HCT116 (cell line): ENCODE measurements at regions not wholly inside any gene's neighbourhood (a gene's known extent, or its start where the extent isn't known, plus 50 kb on each side); places are given as distances from the start of the nearest gene placed in this dataset.

Source experiments
- ATAC-seq: fragments of 200-7000 bp; cut with Tn5 transposase; 2 replicates; pipeline ENCODE4 v1.9.1; 2020; ENCODE audit warnings: mild to moderate bottlenecking, moderate library complexity
- BruUV-seq: library from RNA; stranded (reverse); fragments of 400-500 nt; replicated peaks from 2 replicates; lab custom pipeline; 2021; lab: Mats Ljungman, UMichigan
- CTCF ChIA-PET: fragments of 300-600 bp; sonication (Branson Sonifier 250); formaldehyde crosslinking; loops from one replicate; lab custom pipeline; 2021; ENCODE audit warnings: antibody characterized with exemption; lab: Charles Lee
- POLR2A ChIA-PET: fragments of 300-600, 350-600 bp; sonication (Branson Sonifier 250); formaldehyde crosslinking; loops from one replicate; lab custom pipeline; 2021; ENCODE audit warnings: antibody characterized with exemption; lab: Charles Lee
- RAD21 ChIA-PET, 2 experiments: fragments of 300-600 bp; sonication (Branson Sonifier 250); formaldehyde crosslinking; loops; one replicate each; lab custom pipeline; 2023; ENCODE audit warnings: low total read pairs in 2 of 2; ENCODE audit not compliant: uncharacterized antibody in 2 of 2, unreplicated experiment in 2 of 2, low non-redundant PET in 1 of 2; lab: Charles Lee
- DNase-seq: peaks from one replicate; pipeline ENCODE4 v3.0.0-alpha.2; 2010; ENCODE audit warnings: low read depth, low spot score
- H2AFZ ChIP-seq: fragments of 200-600 bp; shearing (Covaris generic), sonication (generic); 2 replicates; pipeline ENCODE4 v1.6.1; 2017; ENCODE audit warnings: low read depth, mixed run types, mixed read lengths, antibody characterized with exemption, low read length; ENCODE audit not compliant: poor library complexity, severe bottlenecking
- H3K27ac ChIP-seq: 2 replicates; pipeline ENCODE4 v1.5.1; 2012; ENCODE audit warnings: low read depth, low read length
- H3K27me3 ChIP-seq: fragments of 200-600 bp; sonication (generic); 2 replicates; pipeline ENCODE4 v1.6.1; 2016; ENCODE audit warnings: mixed run types, low read length, mixed read lengths; ENCODE audit not compliant: insufficient read depth
- H3K36me3 ChIP-seq, 2 experiments: fragments of 200-500 bp in 1 of 2; fragments of 200-600 bp in 1 of 2; sonication (Bioruptor generic) in 1 of 2; sonication (generic) in 1 of 2; 2 replicates each; pipeline versions ENCODE4 v1.5.1 to v1.6.1; 2014 to 2016; ENCODE audit warnings: low read length in 2 of 2, inconsistent platforms in 1 of 2, mixed read lengths in 1 of 2, mixed run types in 1 of 2; ENCODE audit not compliant: insufficient read depth in 2 of 2, control insufficient read depth in 1 of 2
- H3K4me1 ChIP-seq, 2 experiments: fragments of 200-600 bp in 1 of 2; sonication (generic) in 1 of 2; 2 replicates each; pipeline versions ENCODE4 v1.5.1 to v1.6.1; 2012 to 2017; ENCODE audit warnings: low read length in 2 of 2, inconsistent platforms in 1 of 2, mild to moderate bottlenecking in 1 of 2, mixed read lengths in 1 of 2, mixed run types in 1 of 2, moderate library complexity in 1 of 2; ENCODE audit not compliant: insufficient read depth in 2 of 2, control insufficient read depth in 1 of 2
- H3K4me2 ChIP-seq: fragments of 200-600 bp; sonication (generic); 2 replicates; pipeline ENCODE4 v1.6.1; 2017; ENCODE audit warnings: mixed run types, low read length, mixed read lengths
- H3K4me3 ChIP-seq, 2 experiments: fragments of 200-600 bp in 1 of 2; sonication (generic) in 1 of 2; replicated peaks in 1 of 2; 2 replicates each; pipeline ENCODE4 v1.5.1; 2011 to 2016; ENCODE audit warnings: low read length in 2 of 2, control low read depth in 1 of 2, low read depth in 1 of 2, mild to moderate bottlenecking in 1 of 2, mixed read lengths in 1 of 2, mixed run types in 1 of 2
- H3K79me2 ChIP-seq: fragments of 200-600 bp; sonication (generic); 2 replicates; pipeline ENCODE4 v1.6.1; 2017; ENCODE audit warnings: mild to moderate bottlenecking, mixed run types, low read length, moderate library complexity, mixed read lengths; ENCODE audit not compliant: insufficient read depth
- H3K9ac ChIP-seq: fragments of 200-600 bp; sonication (generic); 2 replicates; pipeline ENCODE4 v1.6.1; 2016; ENCODE audit warnings: low read length, mixed read lengths
- H3K9me2 ChIP-seq: fragments of 200-600 bp; sonication (generic), shearing (Covaris generic); 2 replicates; pipeline ENCODE4 v1.6.1; 2017; ENCODE audit warnings: mixed run types, mild to moderate bottlenecking, moderate library complexity; ENCODE audit not compliant: insufficient read depth
- H3K9me3 ChIP-seq, 2 experiments: fragments of 200-500 bp in 1 of 2; fragments of 200-600 bp in 1 of 2; sonication (Bioruptor generic) in 1 of 2; sonication (generic) in 1 of 2; 2 replicates each; pipeline ENCODE4 v1.6.1; 2014 to 2017; ENCODE audit warnings: low read length in 2 of 2, mixed read lengths in 2 of 2, inconsistent platforms in 1 of 2, low read depth in 1 of 2, mild to moderate bottlenecking in 1 of 2, mixed run types in 1 of 2, moderate library complexity in 1 of 2; ENCODE audit not compliant: control insufficient read depth in 1 of 2, insufficient read depth in 1 of 2
- H4K20me1 ChIP-seq: fragments of 200-600 bp; sonication (generic), shearing (Covaris generic); 2 replicates; pipeline ENCODE4 v1.6.1; 2017; ENCODE audit warnings: mixed run types, mild to moderate bottlenecking, moderate library complexity; ENCODE audit not compliant: insufficient read depth
- CEBPB ChIP-seq: IDR thresholded peaks from 2 replicates; pipeline ENCODE4 v1.6.1; 2012; ENCODE audit warnings: low read depth
- CTCF ChIP-seq, 3 experiments: fragments of 200-600 bp in 1 of 3; sonication (generic) in 1 of 3; IDR thresholded peaks in 2 of 3; conservative IDR thresholded peaks in 1 of 3; 2 replicates each; pipeline ENCODE4 v1.5.1; 2012 to 2017; ENCODE audit warnings: low read depth in 2 of 3, low read length in 2 of 3, antibody characterized with exemption in 1 of 3, borderline replicate concordance in 1 of 3, control low read depth in 1 of 3, mild to moderate bottlenecking in 1 of 3, mixed read lengths in 1 of 3, mixed run types in 1 of 3, moderate library complexity in 1 of 3; ENCODE audit not compliant: insufficient read depth in 1 of 3
- EZH2phosphoT487 ChIP-seq: fragments of 200-600 bp; IDR thresholded peaks from 2 replicates; pipeline ENCODE4 v1.6.1; 2018; ENCODE audit warnings: antibody characterized with exemption, borderline replicate concordance
- FOSL1 ChIP-seq: IDR thresholded peaks from 2 replicates; pipeline ENCODE4 v1.6.1; 2012; ENCODE audit warnings: low read depth
- SIN3A ChIP-seq: IDR thresholded peaks from 2 replicates; pipeline ENCODE4 v1.6.1; 2012; ENCODE audit warnings: low read depth
- SRF ChIP-seq: IDR thresholded peaks from 2 replicates; pipeline ENCODE4 v1.6.1; 2012; ENCODE audit warnings: low read depth
- ZFX ChIP-seq: fragments of 450-650 bp; IDR thresholded peaks from 2 replicates; pipeline ENCODE4 v1.6.1; 2017
- intact Hi-C: fragments of 100-400 bp; cut with micrococcal nuclease; formaldehyde crosslinking; loops from 2 replicates; pipeline ENCODE4 v1.10.0; 2022

GRCh38 chr15:56844892-56845291 lies 73.6 kb upstream of the TCF12 start:
- ATAC-seq (no peak), DNase-seq (no peak)
- Histone ChIP-seq H3K4me1 (no peaks in the 10 kb centered on the region), H3K4me2 (no peak overlapping the region), H3K9me3 (no peaks in the 10 kb centered on the region), H3K9ac (no peak overlapping the region), H3K4me3 (no peak overlapping the region), H3K9me2 (no peaks in the 10 kb centered on the region), H3K36me3 (no peaks in the 10 kb centered on the region), H3K79me2 (no peaks in the 10 kb centered on the region), H2AFZ (peak overlapping the region; percentile 18), H4K20me1 (no peaks in the 10 kb centered on the region), H3K27ac (no peak overlapping the region), H3K27me3 (no peaks in the 10 kb centered on the region)
- no peak for TF ChIP-seq SRF
- no peak for TF ChIP-seq FOSL1
- no peak for TF ChIP-seq CTCF (IDR thresholded peaks at IDR 0.05 in 2 of 3, conservative IDR thresholded peaks at IDR 0.05 in 1 of 3; ENCODE audit: borderline replicate concordance in 1 of 3, insufficient read depth in 1 of 3, low read depth in 2 of 3, low read length in 2 of 3)
- no peak for TF ChIP-seq CEBPB
- TF ChIP-seq EZH2phosphoT487 = no peak
- no peak for TF ChIP-seq SIN3A
- ChIA-PET RAD21 (no interaction called here), POLR2A (no interaction called here), CTCF (interaction anchor here (1.0 kb wide), 1 partner anchor 23 kb away, joined by 3 read pairs; no protein-coding TSS in a partner anchor)
- no TSS peak for BruUV-seq
- intact Hi-C loops = no loop called here

GRCh38 chr15:56844471-56844870 lies 74.0 kb upstream of the TCF12 start:
- RAD21 ChIA-PET = no interaction called here
- Histone ChIP-seq H3K4me2 (no peak overlapping the region), H3K79me2 (no peaks in the 10 kb centered on the region), H3K36me3 (no peaks in the 10 kb centered on the region), H3K9me2 (no peaks in the 10 kb centered on the region), H3K4me3 (no peak overlapping the region), H3K9ac (no peak overlapping the region), H3K4me1 (no peaks in the 10 kb centered on the region), H3K27me3 (no peaks in the 10 kb centered on the region), H2AFZ (peak overlapping the region; percentile 18), H3K9me3 (no peaks in the 10 kb centered on the region), H4K20me1 (no peaks in the 10 kb centered on the region), H3K27ac (no peak overlapping the region)
- no peak for DNase-seq
- no peak for ATAC-seq
- no TSS peak for BruUV-seq
- CTCF ChIA-PET = interaction anchor here (1.0 kb wide), 1 partner anchor 23 kb away, joined by 3 read pairs; no protein-coding TSS in a partner anchor
- TF ChIP-seq ZFX = no peak
- TF ChIP-seq SIN3A = no peak
- POLR2A ChIA-PET = no interaction called here
- intact Hi-C loops = no loop called here
